Epithelial cell of esophagus (primary cell): ENCODE measurements at regions not wholly inside any gene's neighbourhood (a gene's known extent, or its start where the extent isn't known, plus 50 kb on each side); places are given as distances from the start of the nearest gene placed in this dataset.
A peak's percentile ranks its signal among the peaks of the same experiment; 100 is the strongest.

ENCODE experiments used
- DNase-seq: peaks from one replicate; pipeline ENCODE4 v3.0.0; 2010; ENCODE audit warnings: low read depth
- H3K4me3 ChIP-seq: 2 replicates; pipeline ENCODE4 v1.5.1; 2011; ENCODE audit warnings: mild to moderate bottlenecking, low read length, control low read depth
- TF ChIP-seq, protein P1 (sequence below): IDR thresholded peaks from 2 replicates; pipeline ENCODE4 v1.5.1; 2011; ENCODE audit warnings: low read depth, mild to moderate bottlenecking, low read length, control low read depth, inconsistent platforms; ENCODE audit not compliant: insufficient read depth; ENCODE audit errors: missing control alignments

GRCh38 chr13:88883741-88884140 lies 1212.6 kb downstream of the SLITRK5 start:
- DNase-seq: no peak
- TF ChIP-seq, protein P1, sequence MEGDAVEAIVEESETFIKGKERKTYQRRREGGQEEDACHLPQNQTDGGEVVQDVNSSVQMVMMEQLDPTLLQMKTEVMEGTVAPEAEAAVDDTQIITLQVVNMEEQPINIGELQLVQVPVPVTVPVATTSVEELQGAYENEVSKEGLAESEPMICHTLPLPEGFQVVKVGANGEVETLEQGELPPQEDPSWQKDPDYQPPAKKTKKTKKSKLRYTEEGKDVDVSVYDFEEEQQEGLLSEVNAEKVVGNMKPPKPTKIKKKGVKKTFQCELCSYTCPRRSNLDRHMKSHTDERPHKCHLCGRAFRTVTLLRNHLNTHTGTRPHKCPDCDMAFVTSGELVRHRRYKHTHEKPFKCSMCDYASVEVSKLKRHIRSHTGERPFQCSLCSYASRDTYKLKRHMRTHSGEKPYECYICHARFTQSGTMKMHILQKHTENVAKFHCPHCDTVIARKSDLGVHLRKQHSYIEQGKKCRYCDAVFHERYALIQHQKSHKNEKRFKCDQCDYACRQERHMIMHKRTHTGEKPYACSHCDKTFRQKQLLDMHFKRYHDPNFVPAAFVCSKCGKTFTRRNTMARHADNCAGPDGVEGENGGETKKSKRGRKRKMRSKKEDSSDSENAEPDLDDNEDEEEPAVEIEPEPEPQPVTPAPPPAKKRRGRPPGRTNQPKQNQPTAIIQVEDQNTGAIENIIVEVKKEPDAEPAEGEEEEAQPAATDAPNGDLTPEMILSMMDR: no peak
- H3K4me3 ChIP-seq: no peak overlapping the region

DNA sequence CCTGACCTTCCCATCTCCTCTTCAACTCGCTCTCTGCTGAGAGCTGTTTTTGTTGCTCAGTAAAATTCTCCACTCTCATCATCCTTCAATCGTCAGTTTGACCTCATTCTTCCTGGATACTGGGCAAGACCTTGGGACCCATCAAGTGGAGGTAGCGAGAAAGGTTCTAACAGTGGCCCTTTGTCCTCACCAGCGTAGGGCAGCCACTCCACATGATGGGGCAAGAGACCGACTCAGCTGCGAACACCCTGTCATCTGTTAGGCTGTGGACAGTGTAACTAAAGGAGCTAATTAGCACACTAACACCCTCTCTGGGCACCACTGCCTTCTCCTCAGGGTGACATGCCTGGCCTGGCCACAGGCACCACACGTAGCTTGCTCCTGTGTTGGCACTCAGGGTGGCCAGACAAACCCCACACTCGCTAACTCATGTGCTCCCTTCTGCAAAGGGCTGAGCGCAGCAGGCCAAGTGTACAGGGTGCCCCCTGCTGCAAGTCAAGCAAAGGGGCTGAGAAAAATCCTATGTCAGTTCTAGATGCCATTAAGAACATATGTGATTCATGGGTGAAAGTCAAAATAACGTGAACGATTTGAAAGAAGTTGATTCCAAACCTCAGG lies 1216.0 kb downstream of the SLITRK5 start:
- no peak for DNase-seq
- no peak overlapping the region for H3K4me3 ChIP-seq
- TF ChIP-seq, protein P1: no peak

GRCh38 chr13:88895261-88895941 lies 1224.2 kb downstream of the SLITRK5 start:
- TF ChIP-seq, protein P1: no peak
- DNase-seq: no peak
- no peak overlapping the region for H3K4me3 ChIP-seq

- H3K4me3 ChIP-seq: no peak overlapping the region
- DNase-seq: no peak
- TF ChIP-seq, protein P1: no peak
These were observed 1225.3 kb downstream of the SLITRK5 start for GRCh38 chr13:88896466-88896865.

- DNase-seq: peak; percentile 67
- no peak overlapping the region for H3K4me3 ChIP-seq
- TF ChIP-seq, protein P1: no peak
These were observed 1237.8 kb downstream of the SLITRK5 start for GRCh38 chr13:88908961-88909441.

DNA sequence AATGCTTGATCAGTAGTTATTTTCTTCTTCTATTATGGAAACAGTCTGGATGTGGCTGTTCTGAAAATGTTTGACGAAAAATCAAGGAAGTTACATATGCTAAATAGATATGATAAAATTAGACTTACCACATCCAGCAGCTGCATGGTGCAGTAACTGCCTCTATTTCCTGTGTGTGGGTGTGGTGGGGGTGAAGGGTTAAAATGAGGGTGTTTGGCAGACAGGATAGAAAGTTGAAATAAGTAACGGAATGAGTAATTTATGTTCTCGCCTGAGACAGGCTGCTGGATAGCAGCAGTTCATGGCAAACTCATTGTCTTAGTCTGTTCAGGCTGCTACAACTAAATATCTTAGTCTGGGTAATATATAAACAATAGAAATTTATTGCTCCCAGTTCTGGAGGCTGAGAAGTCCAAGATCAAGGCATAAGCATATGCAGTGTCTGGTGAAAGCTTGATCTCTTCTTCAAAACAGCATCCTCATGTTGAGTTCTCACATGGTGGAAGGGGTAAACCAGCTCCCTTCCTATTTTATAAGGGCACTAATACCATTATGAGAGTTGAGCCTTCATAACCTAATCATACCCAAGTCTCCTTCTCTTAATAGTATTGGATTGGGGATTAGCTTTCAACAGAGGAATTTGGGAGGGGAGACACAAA lies 1248.9 kb downstream of the SLITRK5 start:
- TF ChIP-seq, protein P1: no peak
- no peak for DNase-seq
- no peak overlapping the region for H3K4me3 ChIP-seq
